ENCODE measurements at regions not wholly inside any gene's neighbourhood (a gene's known extent, or its start where the extent isn't known, plus 50 kb on each side); places are given as distances from the start of the nearest gene placed in this dataset.

DNA sequence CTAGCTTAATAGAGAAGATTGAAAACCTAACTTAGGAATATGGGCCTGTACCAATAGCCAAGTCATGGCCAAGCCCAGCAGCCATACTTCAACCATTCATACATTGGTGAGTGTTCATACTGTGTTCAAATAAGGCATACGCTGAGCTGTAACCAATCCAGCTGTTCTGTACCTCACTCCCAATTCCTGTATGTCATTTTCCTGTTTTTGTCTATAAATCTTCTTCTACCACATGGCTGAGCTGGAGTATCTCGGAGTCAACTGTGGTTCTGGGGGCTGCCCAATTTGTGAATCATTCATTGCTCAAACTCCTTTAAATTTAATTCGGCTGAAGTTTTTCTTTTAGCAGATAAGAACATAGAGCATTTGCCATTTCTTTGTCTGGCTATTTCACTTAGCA lies 195.3 kb upstream of the ANKRD50 start:
- H3K4me3 ChIP-seq: no peak overlapping the region
- no peak for TF ChIP-seq CTCF (IDR thresholded peaks at IDR 0.05)
- H3K9me3 ChIP-seq: peaks cover 10% of the 10 kb centered on the region
- no peak for ATAC-seq
- intact Hi-C loops (cut with DNase I, micrococcal nuclease): no loop called here
- no peaks in the 10 kb centered on the region for H3K4me1 ChIP-seq (ENCODE audit: low read depth)
- H3K36me3 ChIP-seq (ENCODE audit: low read depth): no peaks in the 10 kb centered on the region
- no peak for DNase-seq

DNA sequence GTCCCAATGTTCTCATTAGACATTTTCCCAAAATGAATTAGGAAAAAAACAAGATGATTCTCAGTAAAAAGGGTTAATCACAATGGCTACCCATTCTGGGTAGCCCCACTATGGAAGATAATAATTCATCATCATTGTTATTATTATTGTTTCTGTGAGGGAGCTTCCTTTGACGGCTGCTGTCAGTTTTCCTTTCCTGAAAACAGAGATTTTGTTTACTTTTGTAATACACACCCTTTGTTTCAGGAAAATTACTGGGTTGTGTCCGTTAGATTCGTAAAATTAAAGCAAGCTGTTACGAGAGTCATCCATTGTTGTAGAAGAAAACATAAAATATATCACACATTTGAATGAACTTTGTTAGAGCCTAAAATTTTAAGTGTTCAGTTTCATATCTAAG lies 192.9 kb upstream of the ANKRD50 start:
- DNase-seq: no peak
- Histone ChIP-seq H3K9me3 (no peaks in the 10 kb centered on the region), H3K4me1 (ENCODE audit: low read depth) (no peaks in the 10 kb centered on the region), H3K4me3 (no peak overlapping the region), H3K36me3 (ENCODE audit: low read depth) (no peaks in the 10 kb centered on the region)
- intact Hi-C loops (cut with DNase I, micrococcal nuclease): no loop called here
- no peak for TF ChIP-seq CTCF (IDR thresholded peaks at IDR 0.05)
- no peak for ATAC-seq

DNA sequence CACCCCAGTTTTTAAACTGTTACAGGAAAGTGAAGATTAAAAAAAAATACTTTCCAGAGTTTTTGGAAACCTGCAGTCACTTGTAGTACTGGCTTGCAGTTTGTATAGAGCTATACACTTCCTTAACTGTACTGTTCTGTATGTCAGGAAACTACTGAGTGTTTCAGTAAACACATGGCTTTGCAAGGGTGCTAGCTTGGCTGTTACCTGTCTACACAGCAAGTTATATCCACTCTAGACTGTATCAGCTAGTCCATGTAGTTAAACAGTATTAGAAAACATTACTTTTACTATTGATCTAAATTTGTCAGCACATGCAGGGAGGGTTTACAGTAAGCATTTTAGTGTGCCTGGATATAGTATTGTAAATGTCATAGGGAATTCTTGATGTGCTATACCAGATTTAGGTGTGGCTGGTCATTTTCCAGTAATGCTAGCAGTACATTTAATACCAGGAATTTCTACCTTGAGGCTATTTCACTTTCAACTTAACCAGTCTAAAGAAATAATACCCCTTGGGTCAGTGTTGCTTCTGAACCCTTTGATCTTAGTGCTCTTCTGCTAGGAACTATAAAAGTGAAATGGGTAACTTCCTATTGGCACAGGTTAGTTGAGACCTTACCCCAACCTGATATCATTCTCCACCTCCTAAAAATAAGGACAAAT lies 192.3 kb upstream of the ANKRD50 start:
- no peak for ATAC-seq
- no peaks in the 10 kb centered on the region for H3K36me3 ChIP-seq (ENCODE audit: low read depth)
- intact Hi-C loops (cut with DNase I, micrococcal nuclease): no loop called here
- no peak for TF ChIP-seq CTCF (IDR thresholded peaks at IDR 0.05)
- no peaks in the 10 kb centered on the region for H3K4me1 ChIP-seq (ENCODE audit: low read depth)
- no peaks in the 10 kb centered on the region for H3K9me3 ChIP-seq
- no peak overlapping the region for H3K4me3 ChIP-seq
- DNase-seq: no peak

DNA sequence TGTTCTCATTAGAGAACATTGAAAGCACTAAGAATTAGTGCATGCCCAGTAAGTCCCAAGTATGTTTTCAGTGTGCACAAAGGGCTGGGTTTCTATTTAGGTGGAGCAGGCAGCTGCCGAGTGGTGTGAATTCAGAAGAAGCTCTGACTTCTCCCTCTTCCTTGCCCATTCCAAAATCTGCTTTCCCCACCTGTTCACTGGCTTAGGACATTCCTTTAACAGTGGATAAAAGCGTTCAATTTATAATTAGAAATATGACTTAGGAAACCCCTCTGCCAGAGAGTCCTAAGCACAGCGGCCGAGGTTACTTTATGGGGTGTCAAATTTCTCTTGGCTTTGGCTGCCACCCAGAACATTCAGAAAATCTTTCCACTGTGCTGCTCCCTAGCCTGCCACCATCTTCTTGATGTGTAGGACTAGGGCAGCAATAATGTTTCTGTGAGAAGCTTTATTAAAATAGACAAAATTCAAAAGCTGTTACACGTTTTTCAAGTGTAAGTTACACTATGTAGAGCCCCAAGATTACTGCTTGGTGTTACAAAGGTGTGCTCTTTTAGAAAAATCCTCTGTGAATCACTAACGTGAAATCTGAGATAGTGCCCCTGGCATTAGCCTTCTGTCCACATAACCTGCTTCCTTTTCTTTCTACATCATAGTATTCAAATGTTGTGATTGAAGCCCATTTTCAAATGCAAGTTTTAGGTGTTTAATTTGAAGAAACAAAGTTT lies 191.6 kb upstream of the ANKRD50 start:
- H3K36me3 ChIP-seq (ENCODE audit: low read depth): no peaks in the 10 kb centered on the region
- no peaks in the 10 kb centered on the region for H3K9me3 ChIP-seq
- DNase-seq: no peak
- no peak for TF ChIP-seq CTCF (IDR thresholded peaks at IDR 0.05)
- H3K4me1 ChIP-seq (ENCODE audit: low read depth): no peaks in the 10 kb centered on the region
- H3K4me3 ChIP-seq: no peak overlapping the region
- ATAC-seq: no peak
- intact Hi-C loops (cut with DNase I, micrococcal nuclease): no loop called here

DNA sequence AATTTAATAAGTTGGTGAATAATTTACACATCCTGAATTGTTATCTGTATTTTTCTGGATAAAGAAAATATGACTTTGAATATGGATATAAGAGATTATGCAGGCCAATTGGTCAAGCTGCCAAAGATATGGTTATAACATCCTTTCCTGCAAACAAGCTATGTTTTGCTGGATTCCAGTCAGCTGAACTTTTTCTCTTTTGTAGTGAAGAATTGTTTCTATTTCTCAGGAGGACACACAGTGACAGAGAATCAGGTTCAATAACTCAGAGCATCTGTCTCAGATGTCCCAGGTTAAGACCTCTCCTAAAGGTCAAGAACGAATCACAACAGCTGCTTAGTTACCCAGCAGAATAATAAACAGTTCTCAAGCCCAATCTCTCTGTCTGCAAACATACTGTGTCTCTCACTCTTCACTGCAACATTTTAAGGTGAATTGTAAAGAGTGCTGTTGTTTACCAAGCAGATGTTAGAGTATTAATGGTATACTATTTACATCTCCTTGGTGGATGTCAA lies 189.5 kb upstream of the ANKRD50 start:
- no peak for DNase-seq
- no peaks in the 10 kb centered on the region for H3K36me3 ChIP-seq (ENCODE audit: low read depth)
- intact Hi-C loops (cut with DNase I, micrococcal nuclease): no loop called here
- no peaks in the 10 kb centered on the region for H3K4me1 ChIP-seq (ENCODE audit: low read depth)
- H3K9me3 ChIP-seq: no peaks in the 10 kb centered on the region
- no peak for TF ChIP-seq CTCF (IDR thresholded peaks at IDR 0.05)
- ATAC-seq: no peak
- H3K4me3 ChIP-seq: no peak overlapping the region

All from mucosa of descending colon (tissue), 3 donors.